ENCODE measurements at regions not wholly inside any gene's neighbourhood (a gene's known extent, or its start where the extent isn't known, plus 50 kb on each side); places are given as distances from the start of the nearest gene placed in this dataset.

GRCh38 chr9:32291370-32291769 is 93.1 kb upstream of the ACO1 start:
- no peaks in the 10 kb centered on the region for H3K27me3 ChIP-seq
- H3K27ac ChIP-seq, result no peak overlapping the region
- no peak overlapping the region for H3K4me3 ChIP-seq
- H3K9me3 ChIP-seq, result no peaks in the 10 kb centered on the region
- no peaks in the 10 kb centered on the region for H3K36me3 ChIP-seq (ENCODE audit: low read depth, missing control alignments)
- no peak for DNase-seq
- 94 to 100% methylated on average over 1 to 3 of the region's 3 CpGs for WGBS, 2 donors
- intact Hi-C loops (cut with DNase I; ENCODE audit: low total_unique reads), result no loop called here
- H3K4me1 ChIP-seq, result no peaks in the 10 kb centered on the region
- TF ChIP-seq, protein P1, sequence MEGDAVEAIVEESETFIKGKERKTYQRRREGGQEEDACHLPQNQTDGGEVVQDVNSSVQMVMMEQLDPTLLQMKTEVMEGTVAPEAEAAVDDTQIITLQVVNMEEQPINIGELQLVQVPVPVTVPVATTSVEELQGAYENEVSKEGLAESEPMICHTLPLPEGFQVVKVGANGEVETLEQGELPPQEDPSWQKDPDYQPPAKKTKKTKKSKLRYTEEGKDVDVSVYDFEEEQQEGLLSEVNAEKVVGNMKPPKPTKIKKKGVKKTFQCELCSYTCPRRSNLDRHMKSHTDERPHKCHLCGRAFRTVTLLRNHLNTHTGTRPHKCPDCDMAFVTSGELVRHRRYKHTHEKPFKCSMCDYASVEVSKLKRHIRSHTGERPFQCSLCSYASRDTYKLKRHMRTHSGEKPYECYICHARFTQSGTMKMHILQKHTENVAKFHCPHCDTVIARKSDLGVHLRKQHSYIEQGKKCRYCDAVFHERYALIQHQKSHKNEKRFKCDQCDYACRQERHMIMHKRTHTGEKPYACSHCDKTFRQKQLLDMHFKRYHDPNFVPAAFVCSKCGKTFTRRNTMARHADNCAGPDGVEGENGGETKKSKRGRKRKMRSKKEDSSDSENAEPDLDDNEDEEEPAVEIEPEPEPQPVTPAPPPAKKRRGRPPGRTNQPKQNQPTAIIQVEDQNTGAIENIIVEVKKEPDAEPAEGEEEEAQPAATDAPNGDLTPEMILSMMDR (IDR thresholded peaks at IDR 0.05), result no peak
- TF ChIP-seq POLR2A (IDR thresholded peaks at IDR 0.05), result no peak

DNA sequence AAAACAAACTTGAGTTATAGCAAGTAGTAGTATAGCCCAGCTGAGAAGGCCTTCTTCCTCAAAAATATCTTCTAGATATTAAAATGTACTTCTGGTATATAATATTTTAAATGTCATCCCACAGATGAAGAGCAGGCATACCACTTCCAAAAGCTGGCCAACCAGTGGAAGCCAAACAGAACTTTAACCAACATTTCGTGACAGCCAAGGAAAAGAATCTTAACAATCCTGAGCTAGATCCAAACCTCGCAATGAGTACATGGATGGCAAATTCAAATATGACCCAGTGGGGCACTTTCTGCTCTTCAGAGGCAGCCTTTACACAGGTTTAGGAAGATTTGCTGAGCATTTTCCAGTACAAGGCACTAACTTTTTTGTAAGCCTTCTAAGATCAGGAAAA is 91.8 kb upstream of the ACO1 start:
- H3K27ac ChIP-seq, result no peak overlapping the region
- no peak overlapping the region for H3K4me3 ChIP-seq
- 86 to 93% methylated on average over 2 of the region's 2 CpGs for WGBS, 2 donors
- no peak for DNase-seq
- no peaks in the 10 kb centered on the region for H3K9me3 ChIP-seq
- TF ChIP-seq POLR2A (IDR thresholded peaks at IDR 0.05), result no peak
- TF ChIP-seq, protein P1 (IDR thresholded peaks at IDR 0.05), result no peak
- H3K36me3 ChIP-seq (ENCODE audit: low read depth, missing control alignments), result no peaks in the 10 kb centered on the region
- H3K4me1 ChIP-seq, result no peaks in the 10 kb centered on the region
- intact Hi-C loops (cut with DNase I; ENCODE audit: low total_unique reads), result no loop called here
- H3K27me3 ChIP-seq, result no peaks in the 10 kb centered on the region

GRCh38 chr9:32293091-32293490 is 91.4 kb upstream of the ACO1 start:
- H3K27me3 ChIP-seq, result no peaks in the 10 kb centered on the region
- TF ChIP-seq, protein P1 (IDR thresholded peaks at IDR 0.05), result no peak
- TF ChIP-seq POLR2A (IDR thresholded peaks at IDR 0.05), result no peak
- DNase-seq, result no peak
- no peaks in the 10 kb centered on the region for H3K36me3 ChIP-seq (ENCODE audit: low read depth, missing control alignments)
- intact Hi-C loops (cut with DNase I; ENCODE audit: low total_unique reads), result no loop called here
- 76 to 86% methylated on average over 1 of the region's 1 CpG for WGBS, 2 donors
- no peak overlapping the region for H3K4me3 ChIP-seq
- no peaks in the 10 kb centered on the region for H3K4me1 ChIP-seq
- no peaks in the 10 kb centered on the region for H3K9me3 ChIP-seq
- no peak overlapping the region for H3K27ac ChIP-seq

DNA sequence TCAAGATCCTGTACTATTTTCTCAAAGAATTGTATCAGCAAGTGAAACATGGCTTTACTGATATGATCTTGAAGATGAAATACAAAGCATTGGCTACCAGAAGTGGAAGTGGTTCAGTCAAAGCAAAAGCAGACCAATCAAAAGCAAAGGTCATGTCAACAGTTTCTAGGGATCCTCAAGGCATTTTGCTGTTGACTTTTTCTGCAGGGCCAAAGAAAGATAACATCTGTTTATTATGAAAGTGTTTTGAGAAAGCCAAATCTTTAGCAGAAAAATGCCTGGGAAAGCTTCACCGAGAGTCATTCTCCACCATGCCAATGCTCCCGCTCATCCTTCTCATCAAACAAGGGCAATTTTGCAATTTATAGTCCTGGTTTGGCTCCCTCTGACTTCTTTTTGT is 90.3 kb upstream of the ACO1 start:
- DNase-seq, result no peak
- 51 to 55% methylated on average over 2 of the region's 2 CpGs for WGBS, 2 donors
- Histone ChIP-seq H3K4me3 (no peak overlapping the region), H3K9me3 (no peaks in the 10 kb centered on the region), H3K27me3 (no peaks in the 10 kb centered on the region), H3K4me1 (no peaks in the 10 kb centered on the region), H3K27ac (no peak overlapping the region), H3K36me3 (ENCODE audit: low read depth, missing control alignments) (no peaks in the 10 kb centered on the region)
- TF ChIP-seq, protein P1 (IDR thresholded peaks at IDR 0.05), result no peak
- TF ChIP-seq POLR2A (IDR thresholded peaks at IDR 0.05), result no peak
- intact Hi-C loops (cut with DNase I; ENCODE audit: low total_unique reads), result no loop called here

DNA sequence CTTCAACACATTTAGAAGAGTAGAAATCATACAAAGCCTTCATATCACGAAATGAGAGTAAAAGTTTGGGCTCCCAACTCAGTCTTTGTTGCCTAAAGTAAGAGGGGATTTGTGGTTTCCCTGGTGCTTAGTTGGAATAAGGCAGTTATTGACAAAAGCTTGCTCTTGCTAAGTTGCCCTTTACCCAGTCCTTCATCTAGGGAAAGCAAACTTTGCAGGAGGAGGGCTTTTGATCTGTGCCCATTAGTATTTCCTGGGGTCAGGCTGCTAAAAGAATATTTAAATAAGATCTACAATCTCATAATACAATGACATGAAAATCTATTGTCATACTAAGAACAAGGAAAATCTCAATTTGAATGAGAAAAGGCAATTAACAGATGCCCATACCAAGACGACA is 84.1 kb upstream of the ACO1 start:
- Histone ChIP-seq H3K9me3 (no peaks in the 10 kb centered on the region), H3K36me3 (ENCODE audit: low read depth, missing control alignments) (no peaks in the 10 kb centered on the region), H3K4me3 (no peak overlapping the region), H3K27me3 (no peaks in the 10 kb centered on the region), H3K4me1 (no peaks in the 10 kb centered on the region), H3K27ac (no peak overlapping the region)
- TF ChIP-seq, protein P1 (IDR thresholded peaks at IDR 0.05), result no peak
- TF ChIP-seq POLR2A (IDR thresholded peaks at IDR 0.05), result no peak
- WGBS, 2 donors, result 80 to 85% methylated on average over 2 of the region's 2 CpGs
- DNase-seq, result no peak
- intact Hi-C loops (cut with DNase I; ENCODE audit: low total_unique reads), result no loop called here

Data from testis (tissue), 2 donors.